ENCODE measurements at regions not wholly inside any gene's neighbourhood (a gene's known extent, or its start where the extent isn't known, plus 50 kb on each side); places are given as distances from the start of the nearest gene placed in this dataset.

DNA sequence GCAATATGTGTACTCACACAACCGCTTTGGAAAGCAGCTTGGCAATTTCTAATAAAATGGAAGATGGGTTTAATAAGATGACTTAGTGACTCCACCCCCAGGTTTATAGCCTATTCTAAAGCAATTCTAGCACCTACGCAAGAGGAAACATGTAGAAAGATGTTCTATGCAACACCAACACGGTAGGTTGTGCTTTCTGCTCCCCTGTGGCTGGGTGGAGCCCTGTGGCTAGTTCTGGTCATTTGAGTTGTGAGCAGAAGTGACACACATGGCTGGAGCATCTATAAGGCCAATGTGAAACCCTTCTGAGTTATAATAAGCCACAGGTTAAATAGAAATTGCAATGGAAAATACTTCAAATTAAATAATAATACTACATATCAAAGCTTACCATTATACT is 310.7 kb downstream of the CD83 start:
- DNase-seq, result no peak

DNA sequence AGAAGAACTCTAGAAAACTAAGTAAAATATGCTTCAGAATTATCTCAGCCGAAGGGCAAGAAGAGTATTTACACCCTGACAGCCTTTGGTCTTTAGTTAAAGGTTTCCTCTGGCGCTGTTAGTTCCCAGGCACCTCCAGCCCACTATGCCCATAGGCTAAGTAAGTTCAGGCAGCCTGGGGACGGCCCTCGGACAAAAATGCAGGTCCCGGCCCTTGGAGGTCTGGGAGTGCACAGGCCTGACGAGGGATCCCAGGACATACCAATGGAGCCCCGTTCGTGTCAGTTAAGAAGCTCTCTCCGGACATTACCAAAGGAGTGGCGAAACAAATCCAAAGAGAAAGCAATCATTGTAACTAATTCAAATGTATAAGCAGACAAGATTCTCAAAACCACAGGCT is 311.8 kb downstream of the CD83 start:
- DNase-seq, result no peak

GRCh38 chr6:14430218-14430617 is 312.6 kb downstream of the CD83 start:
- no peak for DNase-seq

DNA sequence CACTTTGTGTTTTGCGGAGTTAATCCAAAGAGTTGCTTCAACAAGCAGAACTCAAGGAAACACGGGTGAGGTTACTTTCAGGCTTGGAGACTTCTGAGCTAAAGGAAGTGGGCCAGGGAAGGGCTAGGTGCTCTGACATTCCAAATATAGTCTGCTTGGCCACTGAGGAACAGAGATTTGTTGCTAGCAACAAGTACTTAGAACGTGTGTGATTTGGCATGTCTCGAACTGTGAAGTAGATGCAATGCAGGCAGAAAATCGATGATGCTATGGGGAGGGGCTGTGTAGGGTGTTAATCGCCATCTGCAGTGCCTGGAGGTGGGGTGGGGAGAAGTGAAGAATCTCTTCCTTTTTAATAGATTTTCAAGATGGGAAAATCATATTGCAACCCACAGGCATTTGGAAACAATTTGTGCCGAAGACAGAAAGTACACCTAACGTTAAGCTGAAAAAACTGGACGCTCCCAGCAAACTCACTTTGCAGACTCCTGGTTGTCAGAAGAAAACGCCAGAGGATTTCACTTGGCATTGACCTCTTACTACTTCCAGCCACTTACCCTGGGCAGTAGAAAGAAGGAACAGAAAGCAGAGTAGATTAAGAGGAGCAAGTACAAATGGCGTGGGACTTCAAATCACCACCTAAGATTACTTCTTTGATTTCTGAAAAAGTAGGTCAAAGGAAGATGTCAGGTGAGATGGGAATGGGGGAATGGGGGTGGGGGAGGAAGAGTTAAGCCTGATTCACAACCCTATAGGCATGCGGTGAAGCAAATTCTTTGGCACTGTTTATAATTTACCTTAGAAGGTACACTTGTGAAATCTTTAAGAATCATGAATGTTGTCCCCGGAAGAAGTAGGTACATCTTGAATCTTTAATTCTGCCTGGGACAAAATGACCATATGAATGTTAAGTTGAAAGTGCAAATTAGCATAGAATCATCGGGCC is 314.1 kb downstream of the CD83 start:
- DNase-seq, result no peak

- DNase-seq, result no peak
Measured at GRCh38 chr6:14434916-14435690, 317.5 kb downstream of the CD83 start.

DNA sequence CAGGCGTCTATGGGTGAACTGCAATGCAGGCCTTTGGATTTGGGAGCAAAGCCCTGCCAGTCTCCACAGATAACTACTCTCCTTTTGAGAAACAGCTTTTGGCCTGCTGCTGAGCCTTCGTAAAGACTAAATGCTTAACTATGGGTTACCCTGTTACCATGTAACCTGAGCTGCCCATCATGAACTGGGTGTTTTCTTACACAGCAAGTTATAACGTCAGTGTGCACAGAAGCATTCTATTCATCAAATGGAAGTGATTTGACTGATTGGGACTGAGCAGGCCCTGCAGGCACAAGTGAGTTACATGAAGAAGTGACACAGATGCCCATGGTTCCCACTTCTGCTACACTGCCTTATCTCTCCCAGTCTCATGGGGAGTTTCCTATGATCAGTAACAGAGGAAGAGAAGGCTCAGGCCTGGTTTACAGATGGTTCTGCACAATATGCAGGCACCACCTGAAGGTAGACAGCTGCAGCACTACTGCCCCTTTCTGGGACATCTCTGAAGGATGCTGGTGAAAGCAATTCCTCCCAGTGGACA is 319.1 kb downstream of the CD83 start:
- no peak for DNase-seq

DNA sequence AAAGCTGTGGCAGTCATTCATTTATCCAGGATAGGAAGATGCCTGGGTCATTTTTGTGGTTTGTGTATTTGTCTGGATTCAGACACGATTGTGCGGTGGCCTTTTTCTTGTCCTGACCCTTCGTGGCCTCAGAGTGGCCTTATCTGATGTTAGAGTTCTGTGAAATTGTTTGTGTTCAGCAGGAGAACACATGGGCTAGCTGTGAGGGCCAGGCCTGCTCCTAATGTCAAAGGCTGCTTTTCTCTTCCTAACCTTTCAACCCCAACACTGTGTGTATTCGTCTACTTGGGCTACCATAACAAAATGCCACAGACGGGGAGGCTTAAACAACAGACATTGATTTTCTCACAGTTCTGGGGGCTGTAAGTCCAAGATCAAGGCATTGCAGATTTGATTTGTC is 321.8 kb downstream of the CD83 start:
- no peak for DNase-seq

- DNase-seq, result no peak
Measured at GRCh38 chr6:14440215-14440910, 322.8 kb downstream of the CD83 start.

GRCh38 chr6:14440940-14441781 is 323.6 kb downstream of the CD83 start:
- DNase-seq, result peak in 5 of 58 donors; percentile 9 to 43 (median 16)

DNA sequence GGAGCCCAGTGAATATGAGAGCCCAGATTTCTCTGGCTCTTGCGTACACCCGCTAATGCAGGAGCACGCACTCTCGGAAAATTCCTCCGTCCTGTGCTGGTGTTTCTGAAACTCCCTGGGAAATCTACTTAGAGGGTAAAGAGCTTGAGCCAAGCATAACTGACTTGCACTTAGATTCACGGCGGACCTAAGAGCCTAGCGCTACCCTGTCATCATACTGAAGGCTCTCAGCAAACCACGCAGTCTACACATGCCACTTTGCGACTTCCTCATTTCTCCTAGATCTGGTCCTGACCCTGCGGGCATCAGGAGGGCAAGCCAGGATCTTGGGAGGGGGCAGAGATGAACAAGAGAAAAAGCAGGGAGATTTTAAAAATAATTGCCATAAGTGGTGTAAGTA is 324.7 kb downstream of the CD83 start:
- peak in 5 of 58 donors; percentile 1 to 10 (median 3) for DNase-seq

GRCh38 chr6:14443629-14444268 is 326.2 kb downstream of the CD83 start:
- no peak for DNase-seq

DNA sequence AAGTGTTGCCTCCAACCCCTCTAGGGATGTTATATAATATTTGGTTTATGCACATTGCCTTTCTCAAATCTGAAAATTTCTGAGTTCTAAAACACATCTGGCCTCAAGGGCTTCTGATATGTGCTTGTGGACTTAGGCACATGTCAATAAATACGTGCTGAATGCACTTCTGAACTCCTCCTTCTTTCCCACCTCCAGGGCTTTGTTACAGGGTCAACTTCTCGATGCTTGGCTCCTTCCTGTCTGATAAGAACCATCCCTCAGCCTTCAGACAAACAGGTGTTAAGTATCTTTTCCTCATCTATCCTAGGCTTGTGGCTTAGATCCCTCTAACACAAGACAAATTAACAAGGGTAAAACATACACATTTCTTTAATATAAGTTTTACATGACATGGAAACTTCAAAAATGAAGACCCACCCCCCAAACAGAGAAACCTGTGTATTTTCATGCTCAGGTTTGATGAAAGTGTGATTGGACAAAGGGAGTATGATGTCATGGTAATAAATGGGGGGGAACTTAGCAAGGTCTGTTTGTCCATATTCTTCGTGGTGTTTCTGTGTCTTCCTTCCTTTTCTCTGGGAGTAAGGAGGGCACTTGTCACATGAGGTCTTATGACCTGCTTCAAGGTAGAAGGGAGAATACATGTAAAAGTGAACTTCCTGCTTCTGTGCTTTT is 326.9 kb downstream of the CD83 start:
- no peak for DNase-seq

- DNase-seq, result no peak
Measured at GRCh38 chr6:14447240-14447639, 329.7 kb downstream of the CD83 start.

DNA sequence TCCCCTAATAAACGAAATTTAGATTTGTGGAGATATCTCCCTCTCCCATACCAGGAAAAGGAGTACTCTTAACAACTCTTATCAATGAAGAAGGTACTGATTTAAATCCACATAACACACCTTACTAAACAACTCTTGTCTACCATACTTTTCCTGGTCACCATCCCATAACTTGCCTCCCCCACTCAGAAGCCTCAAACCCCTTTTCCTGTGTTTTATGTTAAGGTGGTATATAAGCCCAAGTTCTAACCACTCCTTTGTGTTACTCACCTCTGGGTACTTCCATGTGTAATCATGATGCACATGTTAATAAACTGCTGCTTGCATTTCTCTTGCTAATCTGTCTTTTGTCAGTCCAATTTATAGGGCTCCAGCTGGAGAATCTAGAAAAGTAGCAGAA is 330.7 kb downstream of the CD83 start:
- no peak for DNase-seq

GRCh38 chr6:14450133-14450504 is 332.5 kb downstream of the CD83 start:
- DNase-seq, result peak in 14 of 58 donors; percentile 3 to 35 (median 12)

GRCh38 chr6:14450578-14450977 is 333.0 kb downstream of the CD83 start:
- no peak for DNase-seq

GRCh38 chr6:14451594-14452374 is 334.2 kb downstream of the CD83 start:
- DNase-seq, result no peak
